PC-9 (cell line): ENCODE measurements at regions not wholly inside any gene's neighbourhood (a gene's known extent, or its start where the extent isn't known, plus 50 kb on each side); places are given as distances from the start of the nearest gene placed in this dataset.

Experiments
- EZH2 ChIP-seq: fragments of 200-600 bp; sonication (generic); IDR thresholded peaks from 2 replicates; pipeline ENCODE4 v1.8.0; 2017; ENCODE audit warnings: antibody characterized with exemption, low read depth
- TF ChIP-seq, protein P1 (sequence below): fragments of 200-600 bp; sonication (generic); conservative IDR thresholded peaks from 2 replicates; pipeline ENCODE4 v1.6.1; 2017; ENCODE audit warnings: mixed run types, antibody characterized with exemption, mild to moderate bottlenecking, moderate library complexity

- TF ChIP-seq, protein P1, sequence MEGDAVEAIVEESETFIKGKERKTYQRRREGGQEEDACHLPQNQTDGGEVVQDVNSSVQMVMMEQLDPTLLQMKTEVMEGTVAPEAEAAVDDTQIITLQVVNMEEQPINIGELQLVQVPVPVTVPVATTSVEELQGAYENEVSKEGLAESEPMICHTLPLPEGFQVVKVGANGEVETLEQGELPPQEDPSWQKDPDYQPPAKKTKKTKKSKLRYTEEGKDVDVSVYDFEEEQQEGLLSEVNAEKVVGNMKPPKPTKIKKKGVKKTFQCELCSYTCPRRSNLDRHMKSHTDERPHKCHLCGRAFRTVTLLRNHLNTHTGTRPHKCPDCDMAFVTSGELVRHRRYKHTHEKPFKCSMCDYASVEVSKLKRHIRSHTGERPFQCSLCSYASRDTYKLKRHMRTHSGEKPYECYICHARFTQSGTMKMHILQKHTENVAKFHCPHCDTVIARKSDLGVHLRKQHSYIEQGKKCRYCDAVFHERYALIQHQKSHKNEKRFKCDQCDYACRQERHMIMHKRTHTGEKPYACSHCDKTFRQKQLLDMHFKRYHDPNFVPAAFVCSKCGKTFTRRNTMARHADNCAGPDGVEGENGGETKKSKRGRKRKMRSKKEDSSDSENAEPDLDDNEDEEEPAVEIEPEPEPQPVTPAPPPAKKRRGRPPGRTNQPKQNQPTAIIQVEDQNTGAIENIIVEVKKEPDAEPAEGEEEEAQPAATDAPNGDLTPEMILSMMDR, result no peak
- no peak for TF ChIP-seq EZH2
Measured at GRCh38 chr13:97583907-97584497, 150.0 kb downstream of the RAP2A start.
